GM12874 (cell line): ENCODE measurements at regions not wholly inside any gene's neighbourhood (a gene's known extent, or its start where the extent isn't known, plus 50 kb on each side); places are given as distances from the start of the nearest gene placed in this dataset.

Experiments used
- TF ChIP-seq, protein P1 (sequence below): IDR thresholded peaks from 2 replicates; pipeline ENCODE4 v1.5.1; 2011; ENCODE audit warnings: low read depth, mild to moderate bottlenecking, control low read depth, low read length, moderate library complexity; ENCODE audit not compliant: insufficient read depth

DNA sequence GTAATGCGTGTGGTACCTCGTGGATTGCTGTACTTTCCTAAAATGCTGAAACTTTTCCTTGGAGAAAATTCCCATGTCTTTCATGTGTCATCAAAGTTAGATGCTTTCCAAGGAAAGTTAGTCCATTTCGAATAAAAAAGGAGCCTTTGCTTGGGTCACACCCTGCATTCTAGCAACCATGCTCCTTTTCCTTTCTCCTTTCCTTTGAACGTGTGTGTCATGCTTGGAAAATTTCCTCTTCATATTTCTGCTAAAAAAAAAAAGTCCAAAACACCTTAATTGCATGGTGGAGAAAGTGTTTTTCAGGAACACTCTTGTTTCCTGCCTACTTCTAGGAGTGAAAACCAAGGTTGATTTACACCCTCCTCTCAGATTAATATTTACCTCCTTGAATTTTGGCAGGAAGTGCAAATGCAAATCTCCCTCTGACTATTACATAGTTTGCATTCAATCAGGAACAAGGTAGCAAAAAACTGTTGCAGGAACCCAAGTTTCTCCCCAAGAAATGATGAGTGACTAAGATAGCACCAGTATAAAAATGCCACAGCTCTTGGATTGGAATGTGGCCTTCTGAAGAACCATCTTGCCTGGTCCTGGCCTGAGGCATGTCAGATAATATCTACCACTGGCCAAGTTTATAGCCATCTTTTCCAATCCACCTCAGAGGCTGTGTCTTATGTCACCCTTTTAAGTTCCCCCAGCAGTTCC is 590.6 kb downstream of the QKI start:
- TF ChIP-seq, protein P1, sequence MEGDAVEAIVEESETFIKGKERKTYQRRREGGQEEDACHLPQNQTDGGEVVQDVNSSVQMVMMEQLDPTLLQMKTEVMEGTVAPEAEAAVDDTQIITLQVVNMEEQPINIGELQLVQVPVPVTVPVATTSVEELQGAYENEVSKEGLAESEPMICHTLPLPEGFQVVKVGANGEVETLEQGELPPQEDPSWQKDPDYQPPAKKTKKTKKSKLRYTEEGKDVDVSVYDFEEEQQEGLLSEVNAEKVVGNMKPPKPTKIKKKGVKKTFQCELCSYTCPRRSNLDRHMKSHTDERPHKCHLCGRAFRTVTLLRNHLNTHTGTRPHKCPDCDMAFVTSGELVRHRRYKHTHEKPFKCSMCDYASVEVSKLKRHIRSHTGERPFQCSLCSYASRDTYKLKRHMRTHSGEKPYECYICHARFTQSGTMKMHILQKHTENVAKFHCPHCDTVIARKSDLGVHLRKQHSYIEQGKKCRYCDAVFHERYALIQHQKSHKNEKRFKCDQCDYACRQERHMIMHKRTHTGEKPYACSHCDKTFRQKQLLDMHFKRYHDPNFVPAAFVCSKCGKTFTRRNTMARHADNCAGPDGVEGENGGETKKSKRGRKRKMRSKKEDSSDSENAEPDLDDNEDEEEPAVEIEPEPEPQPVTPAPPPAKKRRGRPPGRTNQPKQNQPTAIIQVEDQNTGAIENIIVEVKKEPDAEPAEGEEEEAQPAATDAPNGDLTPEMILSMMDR, result no peak

DNA sequence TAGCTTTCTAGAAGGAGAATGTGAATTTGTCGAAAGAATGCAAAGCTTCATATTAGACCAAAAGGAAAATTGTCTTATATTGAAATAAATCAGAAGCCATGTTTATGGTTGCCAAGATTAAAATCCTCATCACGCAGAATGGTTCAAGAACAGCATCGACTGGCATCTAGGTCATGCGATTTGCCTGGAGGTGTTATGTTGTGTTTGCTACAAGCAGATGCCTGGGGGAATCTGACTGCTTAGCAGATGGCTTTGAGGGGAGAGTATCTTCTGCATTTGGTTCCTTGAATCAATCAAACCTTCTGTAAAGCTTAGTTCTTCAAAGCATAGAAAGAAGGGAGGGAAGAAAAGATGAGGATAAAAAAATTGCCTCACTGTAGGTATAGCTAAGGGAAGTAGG is 585.8 kb downstream of the QKI start:
- TF ChIP-seq, protein P1, result no peak

DNA sequence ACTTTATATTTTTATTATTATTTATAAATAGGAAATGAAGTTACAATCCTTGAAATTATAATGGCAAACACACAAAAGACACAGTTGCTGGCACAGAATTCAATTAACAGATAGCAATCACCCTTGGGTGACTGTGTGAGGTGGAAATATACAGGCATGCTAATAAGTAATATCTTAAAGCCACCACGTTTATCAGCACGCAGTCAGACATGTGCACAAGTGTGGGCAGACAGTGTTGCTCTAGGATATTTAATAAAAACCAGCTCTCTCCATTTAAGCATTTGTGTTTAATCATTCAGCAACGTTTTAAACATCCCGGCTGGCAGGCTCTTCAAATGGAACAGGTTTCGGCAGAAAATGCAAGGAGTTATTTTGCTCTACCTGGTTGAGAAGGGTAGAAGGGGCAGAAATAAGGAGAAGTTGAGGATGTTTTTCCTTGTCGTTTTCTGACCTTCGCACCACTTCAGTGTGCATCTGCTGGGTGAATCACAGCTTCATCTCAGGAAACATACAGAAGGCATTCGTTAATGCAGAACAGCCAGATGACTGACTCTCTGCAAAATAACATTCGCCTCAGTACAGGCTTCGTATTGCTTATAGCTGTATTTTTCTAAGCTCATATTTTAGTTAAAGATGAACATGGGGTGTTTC is 585.1 kb downstream of the QKI start:
- TF ChIP-seq, protein P1, result no peak

DNA sequence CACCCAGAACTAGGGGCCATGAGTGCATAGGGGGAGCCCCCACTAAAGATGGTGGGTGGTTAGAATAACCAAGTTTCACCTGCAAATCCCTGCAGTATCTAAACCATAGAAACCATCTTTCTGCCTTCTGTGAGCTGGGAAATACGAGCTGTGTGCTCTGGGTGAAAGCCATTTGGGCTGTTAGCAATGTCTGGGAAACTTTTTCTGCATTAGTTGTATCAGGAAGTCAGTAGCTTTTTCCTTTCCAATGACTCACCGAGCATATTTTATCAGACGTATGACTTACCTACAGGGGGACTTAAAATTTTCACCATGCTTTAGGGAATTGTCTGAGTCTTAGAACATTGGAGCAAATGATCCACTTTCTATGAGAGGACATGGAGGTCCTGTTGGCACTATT is 584.0 kb downstream of the QKI start:
- TF ChIP-seq, protein P1, result no peak

DNA sequence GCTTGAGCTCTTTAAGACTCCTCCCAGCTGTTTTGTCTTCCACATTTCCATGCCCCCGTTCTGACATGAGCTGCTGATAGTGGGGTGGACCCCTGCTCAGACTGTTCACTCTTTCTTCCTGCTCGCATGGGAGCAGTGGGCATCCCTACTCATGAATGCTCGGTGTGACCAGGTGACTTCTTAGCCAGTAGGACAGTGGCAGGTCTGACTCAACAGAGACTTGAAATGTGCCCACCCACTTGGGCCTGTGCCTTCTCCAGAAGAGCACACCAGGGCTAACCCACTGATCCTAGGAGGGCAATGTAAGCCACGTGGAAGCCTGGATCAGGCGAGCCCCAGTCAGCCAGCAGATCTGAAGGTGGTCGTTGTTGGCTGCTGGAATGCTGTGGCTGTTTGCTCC is 582.0 kb downstream of the QKI start:
- TF ChIP-seq, protein P1, result no peak

DNA sequence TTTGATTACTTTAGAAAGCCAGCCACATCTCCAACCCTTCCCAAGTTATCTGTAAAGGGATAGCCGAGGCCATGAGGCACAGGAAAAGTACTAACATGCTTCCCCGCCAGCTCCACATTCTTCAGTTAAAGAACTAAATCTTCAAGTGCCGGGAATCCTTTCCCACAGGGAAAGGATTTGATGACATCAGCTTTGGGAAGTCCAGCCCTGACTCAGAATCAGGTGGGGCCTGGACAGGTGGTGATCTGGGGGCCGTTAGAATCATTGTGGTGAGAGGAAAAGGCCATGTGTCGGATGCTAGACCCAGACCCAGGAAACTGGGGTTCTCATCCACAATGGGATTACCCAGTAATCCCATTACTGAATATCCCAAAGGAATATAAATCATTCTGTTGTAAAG is 580.0 kb downstream of the QKI start:
- TF ChIP-seq, protein P1, result no peak

DNA sequence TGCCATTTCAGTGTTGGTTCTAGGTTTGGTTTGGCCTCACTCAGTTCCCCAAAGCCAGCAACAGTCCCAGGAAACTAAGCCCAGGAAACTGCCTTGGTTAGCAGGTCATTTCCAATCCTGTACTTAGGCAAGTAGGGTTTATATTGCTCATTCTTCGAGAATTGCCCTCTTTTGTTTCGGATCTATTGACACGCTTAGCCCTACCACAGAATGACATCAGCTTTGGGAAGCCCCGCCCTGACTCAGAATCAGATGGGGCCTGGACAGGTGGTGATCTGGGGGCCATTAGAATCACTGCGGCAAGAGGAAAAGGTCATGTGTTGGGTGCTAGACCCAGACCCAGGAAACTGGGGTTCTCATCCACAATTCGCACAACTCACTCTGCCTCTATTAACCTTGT is 578.2 kb downstream of the QKI start:
- TF ChIP-seq, protein P1, result no peak
